Spinal cord (tissue), 9 donors: ENCODE measurements at regions not wholly inside any gene's neighbourhood (a gene's known extent, or its start where the extent isn't known, plus 50 kb on each side); places are given as distances from the start of the nearest gene placed in this dataset.

Source experiments
- DNase-seq, 6 donors: peaks; one replicate each; pipeline versions ENCODE4 v3.0.0 to v3.0.0-alpha.2; 2013 to 2015; ENCODE audit warnings: low spot score in 6 of 6, low read depth in 4 of 6
- H3K27ac ChIP-seq: one replicate; pipeline ENCODE4 v1.5.1; 2013; ENCODE audit warnings: low read depth, low read length, control low read depth
- H3K27me3 ChIP-seq: one replicate; pipeline ENCODE4 v1.6.1; 2013; ENCODE audit warnings: low read length; ENCODE audit not compliant: control insufficient read depth, insufficient read depth
- H3K36me3 ChIP-seq: one replicate; pipeline ENCODE4 v1.6.1; 2013; ENCODE audit warnings: low read length; ENCODE audit not compliant: control insufficient read depth, insufficient read depth
- H3K4me1 ChIP-seq: one replicate; pipeline ENCODE4 v1.6.1; 2013; ENCODE audit warnings: low read length; ENCODE audit not compliant: control insufficient read depth, insufficient read depth
- H3K4me3 ChIP-seq: one replicate; pipeline ENCODE4 v1.5.1; 2013; ENCODE audit warnings: low read depth, low read length, control low read depth
- H3K9me3 ChIP-seq: one replicate; pipeline ENCODE4 v1.6.1; 2013; ENCODE audit warnings: low read length; ENCODE audit not compliant: control insufficient read depth, insufficient read depth
- WGBS: methylation state at CpG from one replicate; pipeline ENCODE4 v1.1.5; 2013; ENCODE audit warnings: missing lambda C conversion rate; ENCODE audit not compliant: insufficient coverage; 5-methylcytosine and 5-hydroxymethylcytosine counted together
- donor health status: healthy.

DNA sequence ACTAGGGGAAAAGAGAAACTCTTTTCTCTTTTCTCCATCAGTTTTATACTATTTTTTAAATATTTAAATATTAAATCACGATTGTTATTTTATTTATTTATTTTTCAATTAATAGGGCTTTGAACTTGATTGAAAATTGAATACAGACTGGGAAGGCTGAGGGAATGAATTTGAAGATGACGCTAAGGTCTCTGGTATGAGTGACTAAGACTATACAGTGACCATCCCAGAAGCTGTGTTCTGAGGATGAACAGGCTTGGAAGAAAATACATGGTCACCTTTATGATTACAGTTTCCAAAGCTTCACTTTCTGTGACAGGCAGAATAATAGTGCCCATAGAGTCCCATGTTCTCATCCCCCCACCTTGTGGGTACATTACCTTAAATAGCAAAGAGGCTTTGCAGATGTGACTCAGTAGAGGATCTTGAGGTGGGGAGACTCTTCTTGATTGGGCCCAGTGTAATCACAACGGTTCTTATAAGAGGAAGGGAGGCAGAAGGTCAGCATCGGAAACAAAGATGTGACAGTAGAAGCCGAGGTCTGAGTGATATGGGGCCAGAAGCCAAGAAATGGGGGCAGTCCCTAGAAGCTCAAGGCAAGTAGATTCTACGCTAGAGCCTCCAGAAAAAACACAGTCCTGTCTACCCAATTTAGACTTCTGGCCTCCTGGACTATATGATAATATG lies 51.0 kb upstream of the LPP start:
- Histone ChIP-seq H3K9me3 (peaks cover 4% of the 10 kb centered on the region), H3K27me3 (no peaks in the 10 kb centered on the region), H3K27ac (no peak overlapping the region), H3K4me1 (peaks cover 3% of the 10 kb centered on the region), H3K36me3 (no peaks in the 10 kb centered on the region), H3K4me3 (no peak overlapping the region)
- DNase-seq, result no peak
- WGBS, result 98% methylated on average over 4 of the region's 6 CpGs

- no peak for DNase-seq
- H3K4me3 ChIP-seq, result no peak overlapping the region
- H3K27ac ChIP-seq, result no peak overlapping the region
- 100% methylated on average over 1 of the region's 5 CpGs for whole genome bisulfite sequencing
- no peaks in the 10 kb centered on the region for H3K27me3 ChIP-seq
- H3K9me3 ChIP-seq, result peaks cover 4% of the 10 kb centered on the region
- peaks cover 3% of the 10 kb centered on the region for H3K4me1 ChIP-seq
- no peaks in the 10 kb centered on the region for H3K36me3 ChIP-seq
These were observed 49.9 kb upstream of the LPP start for GRCh38 chr3:188104050-188104449.
